Fibroblast of the aortic adventitia (primary cell): ENCODE measurements at regions not wholly inside any gene's neighbourhood (a gene's known extent, or its start where the extent isn't known, plus 50 kb on each side); places are given as distances from the start of the nearest gene placed in this dataset.

Source experiments
- DNase-seq: peaks from one replicate; pipeline ENCODE4 v3.0.0-alpha.2; 2010; ENCODE audit warnings: low read depth
- H3K4me3 ChIP-seq: 2 replicates; pipeline ENCODE4 v1.5.1; 2011; ENCODE audit warnings: low read depth, mild to moderate bottlenecking, control low read depth, low read length, moderate library complexity
- CTCF ChIP-seq: IDR thresholded peaks from 2 replicates; pipeline ENCODE4 v1.5.1; 2011; ENCODE audit warnings: mild to moderate bottlenecking, low read length, control low read depth, inconsistent platforms; ENCODE audit not compliant: insufficient read depth

- DNase-seq: no peak
- TF ChIP-seq CTCF: no peak
- no peak overlapping the region for H3K4me3 ChIP-seq
These were observed 125.7 kb downstream of the OAT start for GRCh38 chr10:124292911-124293615.

GRCh38 chr10:124291001-124291701, 127.6 kb downstream of the OAT start:
- no peak for TF ChIP-seq CTCF
- no peak overlapping the region for H3K4me3 ChIP-seq
- DNase-seq: no peak

- DNase-seq: no peak
- no peak overlapping the region for H3K4me3 ChIP-seq
- TF ChIP-seq CTCF: no peak
These were observed 128.6 kb downstream of the OAT start for GRCh38 chr10:124289851-124290795.

GRCh38 chr10:124288928-124289850, 129.5 kb downstream of the OAT start:
- TF ChIP-seq CTCF: no peak
- DNase-seq: no peak
- H3K4me3 ChIP-seq: no peak overlapping the region

GRCh38 chr10:124288486-124288885, 130.2 kb downstream of the OAT start:
- DNase-seq: no peak
- no peak for TF ChIP-seq CTCF
- no peak overlapping the region for H3K4me3 ChIP-seq

GRCh38 chr10:124287791-124288190, 130.9 kb downstream of the OAT start:
- H3K4me3 ChIP-seq: no peak overlapping the region
- no peak for DNase-seq
- TF ChIP-seq CTCF: no peak
